GM13976 (cell line): ENCODE measurements at regions not wholly inside any gene's neighbourhood (a gene's known extent, or its start where the extent isn't known, plus 50 kb on each side); places are given as distances from the start of the nearest gene placed in this dataset.

Experiments used
- DNase-seq: peaks from one replicate; pipeline ENCODE4 v3.0.0; 2012; ENCODE audit warnings: low spot score
- in situ Hi-C: fragments of 300-500 bp; cut with MboI; formaldehyde crosslinking; loops from one replicate; pipeline ENCODE4 v1.12.0; 2022; ENCODE audit warnings: low sequenced_read_pairs, mixed read lengths, inconsistent platforms; ENCODE audit not compliant: unreplicated experiment
- TF ChIP-seq, protein P1 (sequence below): IDR thresholded peaks from 2 replicates; pipeline ENCODE4 v1.5.1; 2012; ENCODE audit warnings: borderline replicate concordance, mild to moderate bottlenecking; ENCODE audit not compliant: insufficient read depth; ENCODE audit errors: extremely low read depth, missing control alignments, control extremely low read depth

DNA sequence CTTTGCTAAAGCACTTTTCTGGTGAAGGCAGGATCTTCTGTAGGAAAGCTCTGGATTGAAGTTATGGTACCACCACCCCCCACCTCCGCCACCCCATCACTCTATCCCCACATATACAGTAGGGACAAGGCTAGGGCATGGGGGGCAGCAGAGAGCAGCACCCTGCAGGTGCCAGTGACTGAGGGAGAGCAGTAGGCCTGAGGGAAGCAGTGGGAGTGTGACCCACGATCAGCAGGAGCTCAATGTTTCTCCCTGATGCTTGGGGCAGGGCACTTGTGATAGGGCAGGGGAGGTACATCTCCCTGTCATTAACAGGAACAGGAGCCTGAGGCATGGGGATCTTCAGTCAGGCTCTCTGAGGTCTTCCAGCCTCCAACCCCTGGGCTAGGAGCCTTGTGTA is 121.6 kb downstream of the ZFP36L2 start:
- in situ Hi-C loops: no loop called here
- TF ChIP-seq, protein P1, sequence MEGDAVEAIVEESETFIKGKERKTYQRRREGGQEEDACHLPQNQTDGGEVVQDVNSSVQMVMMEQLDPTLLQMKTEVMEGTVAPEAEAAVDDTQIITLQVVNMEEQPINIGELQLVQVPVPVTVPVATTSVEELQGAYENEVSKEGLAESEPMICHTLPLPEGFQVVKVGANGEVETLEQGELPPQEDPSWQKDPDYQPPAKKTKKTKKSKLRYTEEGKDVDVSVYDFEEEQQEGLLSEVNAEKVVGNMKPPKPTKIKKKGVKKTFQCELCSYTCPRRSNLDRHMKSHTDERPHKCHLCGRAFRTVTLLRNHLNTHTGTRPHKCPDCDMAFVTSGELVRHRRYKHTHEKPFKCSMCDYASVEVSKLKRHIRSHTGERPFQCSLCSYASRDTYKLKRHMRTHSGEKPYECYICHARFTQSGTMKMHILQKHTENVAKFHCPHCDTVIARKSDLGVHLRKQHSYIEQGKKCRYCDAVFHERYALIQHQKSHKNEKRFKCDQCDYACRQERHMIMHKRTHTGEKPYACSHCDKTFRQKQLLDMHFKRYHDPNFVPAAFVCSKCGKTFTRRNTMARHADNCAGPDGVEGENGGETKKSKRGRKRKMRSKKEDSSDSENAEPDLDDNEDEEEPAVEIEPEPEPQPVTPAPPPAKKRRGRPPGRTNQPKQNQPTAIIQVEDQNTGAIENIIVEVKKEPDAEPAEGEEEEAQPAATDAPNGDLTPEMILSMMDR: no peak

DNA sequence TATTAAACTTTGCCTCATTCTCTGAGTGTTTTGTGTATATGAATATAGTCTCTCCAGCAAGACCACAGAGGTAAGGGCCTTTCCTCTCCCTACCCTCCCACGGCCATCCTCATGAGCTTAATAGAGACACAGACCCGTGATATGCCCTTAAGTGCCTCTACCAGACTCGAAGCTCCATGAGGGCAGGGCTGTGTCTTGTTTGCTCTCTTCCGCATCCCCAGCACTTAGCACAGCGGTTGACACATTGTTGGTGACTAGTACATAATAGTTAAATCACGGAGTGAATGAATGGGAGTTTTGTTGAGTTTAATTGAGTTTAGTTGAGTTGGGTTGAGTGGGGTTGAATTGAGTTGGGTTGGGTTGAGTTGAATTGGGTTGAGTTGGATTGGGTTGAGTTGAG is 122.3 kb downstream of the ZFP36L2 start:
- TF ChIP-seq, protein P1: no peak
- DNase-seq: no peak
- in situ Hi-C loops: no loop called here

More for the DNA sequence above, 121.6 kb downstream of the ZFP36L2 start:
- DNase-seq: no peak

GRCh38 chr2:43103093-43103404 is 123.4 kb downstream of the ZFP36L2 start:
- no peak for DNase-seq
- in situ Hi-C loops: no loop called here
- TF ChIP-seq, protein P1: no peak

- in situ Hi-C loops: no loop called here
- DNase-seq: no peak
- TF ChIP-seq, protein P1: no peak
Measured at GRCh38 chr2:43102366-43103092, 123.9 kb downstream of the ZFP36L2 start.

DNA sequence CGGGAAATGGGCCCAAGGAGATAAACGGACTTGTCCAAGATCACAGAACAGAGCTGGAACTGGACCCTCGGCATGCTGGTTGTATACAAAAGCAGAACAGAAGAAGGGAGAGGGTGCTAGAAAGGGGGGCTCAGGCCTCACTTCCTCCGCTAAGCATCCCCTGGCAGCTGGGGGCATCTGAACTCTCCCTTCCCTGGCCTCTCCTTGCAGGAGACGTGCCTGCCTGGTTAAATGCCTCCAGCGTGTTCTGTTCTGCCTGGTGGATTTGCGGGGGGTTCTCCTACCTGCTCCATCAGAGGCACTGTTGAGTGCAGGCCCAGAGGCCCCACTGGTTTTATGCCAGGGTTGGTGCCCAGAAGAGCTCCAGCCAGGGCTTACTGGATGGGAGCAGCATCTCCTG is 124.7 kb downstream of the ZFP36L2 start:
- in situ Hi-C loops: no loop called here
- TF ChIP-seq, protein P1: no peak
- no peak for DNase-seq

GRCh38 chr2:43100883-43101662 is 125.3 kb downstream of the ZFP36L2 start:
- in situ Hi-C loops: no loop called here
- DNase-seq: no peak
- TF ChIP-seq, protein P1: no peak
